Anterior cingulate cortex (tissue), 58 donors: ENCODE measurements at regions not wholly inside any gene's neighbourhood (a gene's known extent, or its start where the extent isn't known, plus 50 kb on each side); places are given as distances from the start of the nearest gene placed in this dataset.

ENCODE experiments used
- DNase-seq, 58 donors: peaks; one replicate each; lab custom pipeline; 2025; lab: John Stamatoyannopoulos, UW

- no peak for DNase-seq
These were observed 1110.4 kb upstream of the ADGRL3 start for GRCh38 chr4:60089546-60090273.

GRCh38 chr4:60096676-60097075, 1103.5 kb upstream of the ADGRL3 start:
- DNase-seq = peak in 1 of 58 donors; percentile 2

GRCh38 chr4:60116592-60116991, 1083.5 kb upstream of the ADGRL3 start:
- DNase-seq = no peak

GRCh38 chr4:60117726-60118323, 1082.3 kb upstream of the ADGRL3 start:
- no peak for DNase-seq

- DNase-seq = no peak
These were observed 1077.3 kb upstream of the ADGRL3 start for GRCh38 chr4:60122820-60123219.

GRCh38 chr4:60128888-60129287, 1071.2 kb upstream of the ADGRL3 start:
- no peak for DNase-seq

- DNase-seq = no peak
These were observed 1070.4 kb upstream of the ADGRL3 start for GRCh38 chr4:60129740-60130139.

GRCh38 chr4:60133375-60133774, 1066.8 kb upstream of the ADGRL3 start:
- peak in 1 of 58 donors; percentile 27 for DNase-seq

GRCh38 chr4:60134099-60134498, 1066.0 kb upstream of the ADGRL3 start:
- no peak for DNase-seq

- DNase-seq = no peak
These were observed 1045.0 kb upstream of the ADGRL3 start for GRCh38 chr4:60155088-60155487.

- DNase-seq = no peak
These were observed 1027.0 kb upstream of the ADGRL3 start for GRCh38 chr4:60173103-60173502.

GRCh38 chr4:60173718-60174117, 1026.4 kb upstream of the ADGRL3 start:
- DNase-seq = no peak

- DNase-seq = no peak
These were observed 1024.9 kb upstream of the ADGRL3 start for GRCh38 chr4:60175241-60175640.

- DNase-seq = no peak
These were observed 1012.7 kb upstream of the ADGRL3 start for GRCh38 chr4:60187428-60187827.

GRCh38 chr4:60189286-60189685, 1010.8 kb upstream of the ADGRL3 start:
- no peak for DNase-seq

- DNase-seq = no peak
These were observed 1005.9 kb upstream of the ADGRL3 start for GRCh38 chr4:60194214-60194613.

- no peak for DNase-seq
These were observed 1004.9 kb upstream of the ADGRL3 start for GRCh38 chr4:60195256-60195655.

- DNase-seq = peak in 29 of 58 donors; percentile 0 to 50 (median 6)
These were observed 999.0 kb upstream of the ADGRL3 start for GRCh38 chr4:60201052-60201673.

GRCh38 chr4:60209588-60209987, 990.5 kb upstream of the ADGRL3 start:
- no peak for DNase-seq

GRCh38 chr4:60215906-60216305, 984.2 kb upstream of the ADGRL3 start:
- no peak for DNase-seq

GRCh38 chr4:60216752-60217151, 983.4 kb upstream of the ADGRL3 start:
- no peak for DNase-seq

GRCh38 chr4:60221866-60222265, 978.3 kb upstream of the ADGRL3 start:
- no peak for DNase-seq
